Loucy (cell line): ENCODE measurements at regions not wholly inside any gene's neighbourhood (a gene's known extent, or its start where the extent isn't known, plus 50 kb on each side); places are given as distances from the start of the nearest gene placed in this dataset.

Source experiments
- CTCF ChIP-seq: fragments of 200-600 bp; sonication (generic); conservative IDR thresholded peaks from 2 replicates; pipeline ENCODE4 v1.5.1; 2014; ENCODE audit warnings: mild to moderate bottlenecking, antibody characterized with exemption, low read length
- EZH2phosphoT487 ChIP-seq: fragments of 200-600 bp; IDR thresholded peaks from 2 replicates; pipeline ENCODE4 v1.6.1; 2018; ENCODE audit warnings: antibody characterized with exemption, mild to moderate bottlenecking, moderate library complexity, borderline replicate concordance

- no peak for TF ChIP-seq CTCF
- no peak for TF ChIP-seq EZH2phosphoT487
Measured at GRCh38 chr1:66478116-66478515, 55.8 kb upstream of the SGIP1 start.
